HG03025 (cell line): ENCODE measurements at regions not wholly inside any gene's neighbourhood (a gene's known extent, or its start where the extent isn't known, plus 50 kb on each side); places are given as distances from the start of the nearest gene placed in this dataset.

Source experiments
- ATAC-seq: cut with Tn5 transposase; IDR thresholded peaks from one replicate; pipeline ENCODE4 v1.9.1; 2021; ENCODE audit warnings: mild to moderate bottlenecking, moderate library complexity; ENCODE audit not compliant: unreplicated experiment, low FRiP score

DNA sequence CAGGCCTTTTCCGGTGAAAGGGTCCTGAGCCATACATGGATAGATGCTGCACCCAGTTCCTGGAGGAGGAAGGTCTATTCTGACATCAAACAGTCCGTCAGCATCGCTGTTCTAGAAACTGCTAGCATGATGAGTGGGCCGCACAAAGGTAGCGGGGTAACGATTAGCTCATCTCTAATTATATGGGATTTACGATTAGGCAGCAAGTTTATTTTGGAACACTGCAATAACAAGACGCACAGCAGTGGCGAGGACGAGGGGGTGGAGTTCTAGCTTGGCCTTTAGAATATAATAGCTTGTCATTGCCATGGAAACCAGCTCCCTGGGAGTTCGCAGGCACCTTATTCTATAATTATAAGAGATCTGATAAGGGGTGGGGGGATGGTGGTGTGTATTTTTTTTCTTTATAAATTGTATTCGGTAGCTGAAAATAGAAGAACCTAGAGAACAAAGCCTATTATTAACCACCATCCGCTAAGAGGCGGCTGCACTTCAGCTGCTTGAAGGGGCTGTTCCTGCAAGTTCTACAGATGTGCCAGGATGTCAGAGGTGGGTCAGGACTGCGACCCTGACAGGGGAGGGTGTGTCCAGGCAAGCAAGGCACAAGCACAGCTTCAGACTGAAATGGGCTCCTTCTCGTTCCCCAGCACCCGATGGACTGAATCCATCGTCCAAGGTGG, 311.0 kb downstream of the AGTPBP1 start:
- no peak for ATAC-seq

DNA sequence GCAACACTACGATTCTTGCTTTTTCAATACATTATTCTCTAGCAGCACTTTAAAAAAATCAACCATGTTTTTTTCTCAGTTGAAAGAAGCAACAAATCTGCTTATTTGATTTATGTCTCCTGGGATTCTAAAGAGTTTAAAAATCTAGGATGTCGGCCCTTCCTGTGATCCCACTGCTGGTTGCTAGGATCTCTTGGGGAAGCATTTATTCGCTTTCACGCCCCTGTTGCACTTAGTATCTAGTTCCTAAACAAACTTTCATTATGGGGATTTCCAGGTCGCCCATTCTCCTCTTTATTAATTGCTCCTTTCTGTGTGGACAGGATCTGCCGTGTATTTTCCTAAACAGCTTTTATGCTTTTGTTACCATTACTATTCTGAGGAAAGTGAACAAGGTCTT, 313.5 kb downstream of the AGTPBP1 start:
- ATAC-seq, result no peak

DNA sequence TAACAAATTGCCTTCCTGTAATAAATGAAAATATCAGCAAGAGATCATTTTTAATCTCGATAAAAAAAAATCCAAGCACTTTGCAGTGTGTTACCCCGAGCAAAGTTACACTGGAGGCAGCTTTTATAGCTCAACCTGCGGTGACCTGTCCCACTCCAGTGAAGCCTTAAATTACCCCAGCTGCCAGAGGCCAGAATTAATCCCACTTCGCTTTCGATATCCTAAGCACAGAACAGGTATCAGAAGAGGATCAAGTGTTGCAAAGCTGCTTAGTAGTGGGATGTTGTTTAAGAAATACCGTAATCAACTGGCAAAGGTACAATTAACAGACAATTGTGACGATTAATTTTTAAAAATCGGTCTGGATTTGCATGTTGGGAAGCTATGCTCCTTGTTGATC, 314.0 kb downstream of the AGTPBP1 start:
- no peak for ATAC-seq

DNA sequence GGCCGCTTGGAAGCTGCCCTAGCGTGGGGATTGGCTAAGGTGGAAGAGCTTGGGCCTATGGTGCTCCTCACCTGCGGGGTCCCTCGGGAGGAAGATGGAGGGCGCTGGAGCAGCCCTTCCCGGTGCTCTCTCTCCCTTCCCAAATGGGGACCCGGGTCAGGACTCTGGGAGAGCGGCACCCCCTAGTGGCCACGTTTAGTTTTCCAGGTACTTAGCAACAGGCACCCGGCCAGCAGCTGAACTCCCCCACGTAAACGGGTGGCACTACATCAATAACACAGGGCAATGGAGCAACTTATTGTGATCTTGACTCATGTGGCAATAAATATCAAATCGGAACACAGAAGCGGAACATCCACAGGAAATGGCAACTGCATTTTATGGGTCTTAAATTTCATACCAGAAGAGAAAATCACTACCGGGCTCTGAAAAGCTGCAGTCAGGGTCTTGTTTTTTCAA, 316.6 kb downstream of the AGTPBP1 start:
- no peak for ATAC-seq

GRCh38 chr9:85423422-85423821, 318.3 kb downstream of the AGTPBP1 start:
- ATAC-seq, result no peak

DNA sequence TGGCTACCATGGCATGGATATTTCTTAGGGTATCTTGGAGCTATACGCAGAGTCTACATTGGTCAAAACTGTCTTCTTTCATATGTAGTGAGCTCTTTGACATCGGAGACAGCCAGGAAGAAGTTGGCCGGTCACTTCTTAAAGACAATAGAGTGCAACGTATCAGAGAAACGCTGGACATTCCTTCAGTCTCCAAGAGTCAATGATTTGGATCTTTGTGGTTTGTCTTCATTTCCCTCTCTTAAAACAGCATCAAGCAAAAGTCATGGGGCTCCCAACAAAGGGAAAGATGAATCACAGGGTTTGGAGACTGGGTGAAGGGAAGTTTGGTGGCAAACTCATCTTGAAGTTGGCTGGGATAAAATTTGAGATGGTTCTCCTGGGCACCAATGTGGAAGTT, 320.1 kb downstream of the AGTPBP1 start:
- no peak for ATAC-seq

GRCh38 chr9:85420750-85421149, 321.0 kb downstream of the AGTPBP1 start:
- ATAC-seq, result no peak

GRCh38 chr9:85417674-85418073, 324.1 kb downstream of the AGTPBP1 start:
- ATAC-seq, result no peak

DNA sequence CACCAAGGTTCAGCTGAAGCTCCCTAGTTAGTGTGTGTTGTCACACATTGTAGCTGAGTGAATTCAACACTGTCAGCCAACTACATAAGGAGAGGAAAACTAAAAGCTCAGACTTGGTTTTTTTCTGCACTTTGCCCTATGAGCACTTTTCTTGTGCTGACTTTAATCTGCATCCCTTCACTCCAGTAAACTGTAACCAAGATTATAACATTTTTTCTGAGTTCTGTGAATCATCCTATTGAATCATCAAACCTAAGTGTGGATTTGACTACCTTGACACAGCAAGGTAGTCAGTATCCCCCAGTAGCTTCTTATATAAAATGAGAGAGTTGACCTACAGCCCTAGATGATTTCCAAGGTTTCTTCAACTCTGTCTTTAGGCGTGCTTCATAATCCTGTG, 325.0 kb downstream of the AGTPBP1 start:
- no peak for ATAC-seq

GRCh38 chr9:85414390-85414789, 327.4 kb downstream of the AGTPBP1 start:
- ATAC-seq, result no peak

DNA sequence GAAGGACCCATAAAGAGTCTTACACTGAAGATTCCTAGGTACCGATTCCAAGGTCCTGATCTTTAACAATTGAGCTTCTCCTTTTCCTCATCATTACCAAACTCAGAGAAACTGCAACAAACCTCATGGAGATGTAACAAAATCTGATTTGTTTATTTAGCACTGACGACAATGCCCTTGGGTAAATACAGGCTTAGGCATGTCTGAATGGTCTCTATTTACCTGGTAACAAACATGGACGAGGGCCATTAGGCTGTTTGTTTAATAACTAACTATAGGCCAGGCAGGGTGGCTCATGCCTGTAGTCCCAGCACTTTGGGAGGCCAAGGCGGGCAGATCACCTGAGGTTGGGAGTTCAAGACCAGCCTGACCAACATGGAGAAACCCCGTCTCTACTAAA, 333.3 kb downstream of the AGTPBP1 start:
- no peak for ATAC-seq

DNA sequence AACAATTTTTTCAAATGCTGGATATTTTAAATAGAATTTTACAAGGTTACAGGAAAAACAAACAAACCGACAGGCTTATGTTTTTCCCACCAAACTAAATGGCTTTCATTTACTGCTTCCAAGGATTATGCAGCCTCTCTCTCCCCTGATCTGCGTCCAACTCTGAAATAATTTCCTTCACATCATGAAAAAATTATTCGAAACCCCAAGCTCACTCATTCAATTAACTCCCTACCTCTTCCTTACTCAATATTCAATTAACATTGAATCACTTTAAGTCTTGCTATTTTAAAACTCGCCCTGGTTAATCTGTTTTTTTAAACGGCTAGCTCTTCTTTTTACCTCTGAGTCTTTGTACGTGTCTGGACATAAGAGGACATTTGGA, 336.2 kb downstream of the AGTPBP1 start:
- no peak for ATAC-seq

- no peak for ATAC-seq
These were observed 336.7 kb downstream of the AGTPBP1 start for GRCh38 chr9:85404911-85405565.

DNA sequence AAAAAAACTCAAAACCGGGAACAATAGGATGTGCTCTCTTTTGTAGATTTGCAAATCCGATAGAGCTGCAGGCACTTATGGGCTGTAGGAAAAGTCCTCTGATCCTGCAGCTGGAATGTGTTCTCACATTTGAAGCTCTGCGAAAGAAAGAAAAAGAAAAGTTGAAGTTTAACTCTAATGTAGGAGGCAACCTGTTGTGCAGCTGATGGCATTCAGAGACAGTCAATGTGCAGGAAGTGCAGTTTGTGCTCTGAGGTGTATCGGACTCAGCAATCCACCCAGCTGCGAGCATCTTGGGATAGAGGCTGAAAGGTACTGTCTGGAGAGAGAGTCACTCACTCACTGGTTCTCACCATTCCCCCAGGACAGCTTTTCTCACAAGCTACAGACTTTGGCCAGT, 339.2 kb downstream of the AGTPBP1 start:
- no peak for ATAC-seq

DNA sequence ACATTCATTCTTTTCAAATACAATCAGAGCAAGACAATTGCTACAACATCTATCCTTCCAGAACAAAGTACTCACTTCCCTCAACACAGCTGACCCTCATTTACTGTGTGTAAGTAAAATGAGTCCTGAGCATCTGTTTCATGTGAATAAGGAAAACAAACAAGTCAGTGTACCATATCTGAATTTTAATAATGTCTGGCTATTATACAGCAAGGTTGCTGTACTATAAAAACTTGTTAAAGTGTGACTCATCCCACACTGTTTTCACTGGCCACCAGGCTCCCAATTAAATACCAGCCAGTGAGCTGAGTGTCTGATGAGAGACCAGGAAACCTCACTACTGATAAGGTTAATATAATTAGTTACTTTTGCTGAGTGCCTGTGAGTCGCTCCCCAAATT, 339.8 kb downstream of the AGTPBP1 start:
- ATAC-seq, result no peak

DNA sequence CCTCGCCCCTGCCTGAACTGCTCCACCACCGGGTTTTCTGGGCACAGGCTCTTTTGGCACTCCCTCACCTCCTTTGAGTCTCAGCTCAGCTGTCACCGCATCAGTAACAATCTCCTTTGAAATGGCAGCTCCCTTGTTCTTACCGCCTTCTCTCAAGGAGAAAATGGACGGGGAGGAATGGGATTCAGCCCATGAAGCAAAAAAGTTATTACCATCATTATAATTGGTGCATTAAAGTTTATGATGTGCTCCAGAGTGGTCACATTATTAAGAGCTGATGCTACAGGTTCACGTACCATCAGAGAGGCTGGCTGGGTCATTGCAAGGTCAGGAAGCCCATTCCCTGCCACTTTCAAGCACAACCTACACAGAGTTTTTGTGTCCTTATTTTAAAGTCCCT, 344.7 kb downstream of the AGTPBP1 start:
- no peak for ATAC-seq

- no peak for ATAC-seq
These were observed 349.5 kb downstream of the AGTPBP1 start for GRCh38 chr9:85392260-85392659.

DNA sequence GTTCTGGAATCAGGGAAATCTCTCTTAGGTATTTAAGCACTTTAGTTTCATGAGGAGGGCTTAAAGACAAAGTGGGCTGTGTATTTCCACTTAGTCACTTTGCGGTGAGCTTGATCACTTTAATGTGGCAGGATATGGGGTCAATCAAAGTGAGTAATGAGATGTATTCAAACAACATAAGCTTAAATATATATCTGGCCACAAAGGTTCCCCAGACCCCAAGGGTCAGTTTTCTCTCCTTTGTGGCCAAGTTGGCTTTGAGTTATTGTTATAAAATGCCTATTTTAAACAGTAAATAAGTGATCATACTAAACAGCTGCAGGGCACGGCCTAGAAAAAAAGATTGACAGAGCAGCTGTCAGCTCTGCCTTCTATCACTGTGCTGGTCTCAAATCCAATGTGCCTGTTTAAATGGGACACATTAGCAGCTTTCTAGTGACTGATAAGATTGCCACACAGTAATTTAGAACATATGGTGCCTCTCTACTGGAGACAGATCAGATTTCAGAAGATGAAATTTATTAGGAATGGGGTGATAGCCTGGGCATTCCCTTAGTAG, 363.9 kb downstream of the AGTPBP1 start:
- ATAC-seq, result no peak

DNA sequence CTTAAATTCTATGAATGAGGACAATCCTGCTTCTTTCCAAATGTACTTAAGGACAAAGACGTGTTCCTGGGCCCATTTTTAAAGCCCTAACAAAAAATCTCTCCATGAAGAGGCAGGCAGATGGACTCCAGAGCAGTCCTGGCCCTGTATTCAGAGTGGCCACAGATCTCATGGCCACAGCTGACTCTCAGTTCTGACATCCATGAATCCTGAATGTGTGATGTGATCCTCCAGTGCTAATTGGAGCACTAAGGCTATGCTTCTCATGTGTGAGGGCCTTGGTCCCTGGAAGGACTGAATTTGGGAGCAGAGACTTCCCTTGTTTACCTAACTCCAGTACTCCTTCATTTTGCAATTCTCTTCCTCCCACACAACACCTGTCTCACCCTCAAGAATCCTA, 373.0 kb downstream of the AGTPBP1 start:
- no peak for ATAC-seq

GRCh38 chr9:85359161-85359560, 382.6 kb downstream of the AGTPBP1 start:
- no peak for ATAC-seq

DNA sequence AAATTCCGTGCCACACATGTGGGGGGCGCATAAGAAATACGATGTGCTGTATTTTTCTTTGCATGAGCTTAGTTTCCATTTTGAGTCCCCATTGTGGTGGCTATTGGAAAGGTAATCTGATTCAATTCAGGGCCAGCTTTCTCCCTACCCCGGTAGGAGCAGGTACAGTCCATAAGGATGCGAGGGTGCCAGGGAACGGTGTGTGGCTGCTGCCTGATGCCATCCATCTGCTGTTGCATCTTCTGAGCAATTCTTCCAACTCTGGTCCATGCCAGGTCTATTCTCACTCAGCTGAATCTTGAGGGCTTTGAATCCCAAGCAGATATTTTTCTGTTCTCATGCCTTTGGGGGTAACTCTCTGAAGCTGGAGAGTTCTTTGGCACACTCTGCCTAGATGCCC, 392.7 kb downstream of the AGTPBP1 start:
- no peak for ATAC-seq

DNA sequence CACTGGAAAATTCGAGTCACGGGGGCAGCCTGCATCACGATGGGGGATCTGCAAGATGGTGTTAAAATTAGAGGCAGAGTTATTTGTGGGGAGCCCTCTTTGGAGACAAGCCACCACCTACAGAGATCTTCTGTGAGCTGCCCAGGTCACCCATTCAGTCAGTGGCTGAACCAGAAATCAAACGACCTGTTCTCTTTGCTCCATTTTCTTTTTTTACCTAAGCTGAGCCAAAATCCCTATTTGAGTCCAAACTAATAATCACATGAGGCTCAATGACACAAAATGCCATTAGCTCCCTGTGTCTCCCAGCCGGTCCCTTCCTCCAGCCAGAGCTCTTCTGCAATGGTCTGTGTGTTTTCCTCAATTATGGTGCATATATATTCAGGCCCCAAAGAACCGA, 394.2 kb downstream of the AGTPBP1 start:
- no peak for ATAC-seq
